Bronchial epithelial cell (primary cell): ENCODE measurements at regions not wholly inside any gene's neighbourhood (a gene's known extent, or its start where the extent isn't known, plus 50 kb on each side); places are given as distances from the start of the nearest gene placed in this dataset.
A peak's percentile ranks its signal among the peaks of the same experiment; 100 is the strongest.

Source experiments
- DNase-seq: peaks from one replicate; pipeline ENCODE4 v3.0.0-alpha.2; 2010; ENCODE audit warnings: low read depth
- FAIRE-seq: peaks from 2 replicates; lab custom pipeline; 2011; peaks lifted over from hg19 to GRCh38; lab: Jason Lieb, UNC
- H3K27me3 ChIP-seq: 2 replicates; pipeline ENCODE4 v1.5.1; 2011; ENCODE audit warnings: low read length; ENCODE audit not compliant: control insufficient read depth, insufficient read depth
- H3K36me3 ChIP-seq: 2 replicates; pipeline ENCODE4 v1.5.1; 2011; ENCODE audit warnings: low read length; ENCODE audit not compliant: control insufficient read depth, insufficient read depth
- H3K4me3 ChIP-seq: 2 replicates; pipeline ENCODE4 v1.5.1; 2011; ENCODE audit warnings: mild to moderate bottlenecking, low read depth, low read length, control low read depth
- CTCF ChIP-seq: IDR thresholded peaks from 2 replicates; pipeline ENCODE4 v1.5.1; 2011; ENCODE audit warnings: mild to moderate bottlenecking, moderate library complexity, low read length, control low read depth, inconsistent platforms; ENCODE audit not compliant: insufficient read depth, severe bottlenecking

- TF ChIP-seq CTCF: no peak
- FAIRE-seq: no peak
- Histone ChIP-seq H3K27me3 (no peaks in the 10 kb centered on the region), H3K4me3 (no peak overlapping the region), H3K36me3 (no peaks in the 10 kb centered on the region)
- DNase-seq: no peak
Observed at GRCh38 chr5:121171834-121172233, 679.8 kb upstream of the FTMT start.

DNA sequence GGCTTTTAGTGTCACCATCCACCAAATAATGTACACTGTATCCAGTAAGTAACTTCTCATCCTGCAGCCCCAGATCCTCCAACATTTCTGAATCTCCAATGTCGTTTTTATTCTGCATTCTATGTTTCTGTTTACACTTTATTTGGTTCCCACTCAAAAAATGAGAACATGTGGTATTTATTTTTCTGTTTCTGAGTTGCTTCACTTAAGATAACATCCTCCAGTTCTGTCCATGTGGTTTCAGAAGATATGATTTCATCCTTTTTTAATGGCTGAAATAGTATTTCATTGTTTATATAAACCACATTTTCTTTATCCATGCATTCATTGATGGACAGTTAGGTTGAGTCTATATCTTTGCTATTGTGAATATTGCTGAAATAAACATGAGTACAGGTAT lies 677.3 kb upstream of the FTMT start:
- no peak for TF ChIP-seq CTCF
- no peak for FAIRE-seq
- H3K36me3 ChIP-seq: no peaks in the 10 kb centered on the region
- H3K27me3 ChIP-seq: no peaks in the 10 kb centered on the region
- no peak for DNase-seq
- H3K4me3 ChIP-seq: no peak overlapping the region

DNA sequence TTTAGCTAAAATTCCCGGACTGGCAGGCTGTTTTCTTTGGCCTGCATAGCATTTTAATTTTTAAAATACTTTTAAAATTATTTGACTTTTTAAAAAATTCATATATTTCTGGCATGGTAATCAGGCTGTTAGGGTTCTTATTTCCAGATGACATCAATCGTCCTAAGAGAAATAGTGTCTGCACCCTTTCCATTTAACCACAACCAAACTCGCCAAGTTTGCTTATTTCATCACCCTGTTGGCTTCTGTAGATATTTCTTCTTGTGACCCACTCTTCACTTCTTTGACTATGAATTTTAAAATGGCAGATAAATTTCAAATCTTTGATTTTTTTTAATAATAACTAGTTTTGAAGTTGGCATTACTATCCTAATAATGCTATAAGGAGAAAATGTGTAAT lies 675.7 kb upstream of the FTMT start:
- H3K27me3 ChIP-seq: no peaks in the 10 kb centered on the region
- no peak overlapping the region for H3K4me3 ChIP-seq
- no peaks in the 10 kb centered on the region for H3K36me3 ChIP-seq
- TF ChIP-seq CTCF: no peak
- FAIRE-seq (no peak), DNase-seq (no peak)

GRCh38 chr5:121182788-121183490 lies 668.7 kb upstream of the FTMT start:
- FAIRE-seq (no peak), DNase-seq (peak; percentile 76)
- Histone ChIP-seq H3K27me3 (no peaks in the 10 kb centered on the region), H3K4me3 (no peak overlapping the region), H3K36me3 (no peaks in the 10 kb centered on the region)
- TF ChIP-seq CTCF: no peak

- H3K27me3 ChIP-seq: no peaks in the 10 kb centered on the region
- H3K4me3 ChIP-seq: no peak overlapping the region
- TF ChIP-seq CTCF: no peak
- FAIRE-seq (no peak), DNase-seq (no peak)
- H3K36me3 ChIP-seq: no peaks in the 10 kb centered on the region
Observed at GRCh38 chr5:121188849-121189248, 662.8 kb upstream of the FTMT start.
